ENCODE measurements at regions not wholly inside any gene's neighbourhood (a gene's known extent, or its start where the extent isn't known, plus 50 kb on each side); places are given as distances from the start of the nearest gene placed in this dataset.

- DNase-seq, result no peak
These were observed 170.9 kb upstream of the CPEB2 start for GRCh38 chr4:14831416-14831815.

- no peak for DNase-seq
These were observed 169.2 kb upstream of the CPEB2 start for GRCh38 chr4:14833053-14833452.

- DNase-seq, result no peak
These were observed 167.9 kb upstream of the CPEB2 start for GRCh38 chr4:14834382-14834781.

- no peak for DNase-seq
These were observed 167.0 kb upstream of the CPEB2 start for GRCh38 chr4:14835288-14835687.

GRCh38 chr4:14835708-14836425, 166.4 kb upstream of the CPEB2 start:
- DNase-seq, result no peak

- no peak for DNase-seq
These were observed 164.4 kb upstream of the CPEB2 start for GRCh38 chr4:14837860-14838259.

GRCh38 chr4:14841801-14842768, 160.2 kb upstream of the CPEB2 start:
- DNase-seq, result no peak

- DNase-seq, result no peak
These were observed 159.2 kb upstream of the CPEB2 start for GRCh38 chr4:14842964-14843630.

- no peak for DNase-seq
These were observed 158.2 kb upstream of the CPEB2 start for GRCh38 chr4:14844061-14844460.

GRCh38 chr4:14848229-14848628, 154.1 kb upstream of the CPEB2 start:
- DNase-seq, result no peak

- no peak for DNase-seq
These were observed 151.7 kb upstream of the CPEB2 start for GRCh38 chr4:14850455-14851097.

GRCh38 chr4:14853176-14853943, 148.9 kb upstream of the CPEB2 start:
- DNase-seq, result no peak

GRCh38 chr4:14855719-14856061, 146.6 kb upstream of the CPEB2 start:
- DNase-seq, result no peak

GRCh38 chr4:14856062-14856933, 146.0 kb upstream of the CPEB2 start:
- peak; percentile 16 for DNase-seq

GRCh38 chr4:14856934-14857235, 145.4 kb upstream of the CPEB2 start:
- no peak for DNase-seq

GRCh38 chr4:14857475-14857874, 144.8 kb upstream of the CPEB2 start:
- no peak for DNase-seq

- DNase-seq, result no peak
These were observed 144.3 kb upstream of the CPEB2 start for GRCh38 chr4:14857981-14858380.

GRCh38 chr4:14862891-14863290, 139.4 kb upstream of the CPEB2 start:
- no peak for DNase-seq

- DNase-seq, result no peak
These were observed 138.6 kb upstream of the CPEB2 start for GRCh38 chr4:14863418-14864364.

GRCh38 chr4:14864365-14865030, 137.8 kb upstream of the CPEB2 start:
- no peak for DNase-seq
